Umbilical cord (tissue), 1 donor: ENCODE measurements at regions not wholly inside any gene's neighbourhood (a gene's known extent, or its start where the extent isn't known, plus 50 kb on each side); places are given as distances from the start of the nearest gene placed in this dataset.

Experiments used
- DNase-seq: peaks from one replicate; pipeline ENCODE4 v3.0.0-alpha.2; 2015; ENCODE audit warnings: low spot score

DNA sequence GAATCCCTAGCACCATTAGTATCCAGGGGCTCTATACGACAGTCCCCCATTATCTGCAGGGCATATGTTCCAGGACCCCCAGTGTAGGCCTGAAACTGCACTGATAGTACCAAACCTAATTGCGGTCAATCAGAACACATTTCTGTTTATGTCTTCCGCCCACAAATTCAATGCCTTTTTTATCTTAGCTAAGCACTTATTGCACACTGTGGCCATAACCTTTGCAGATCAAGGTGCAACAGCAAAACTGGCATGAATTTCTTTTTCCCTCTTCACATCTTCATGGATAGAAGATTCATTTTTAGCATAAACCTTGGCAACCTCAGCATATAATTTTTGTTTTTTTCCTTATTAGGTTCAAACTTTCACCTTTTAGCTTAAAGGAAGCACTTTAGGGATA, 361.1 kb downstream of the DEPDC1B start:
- no peak for DNase-seq

DNA sequence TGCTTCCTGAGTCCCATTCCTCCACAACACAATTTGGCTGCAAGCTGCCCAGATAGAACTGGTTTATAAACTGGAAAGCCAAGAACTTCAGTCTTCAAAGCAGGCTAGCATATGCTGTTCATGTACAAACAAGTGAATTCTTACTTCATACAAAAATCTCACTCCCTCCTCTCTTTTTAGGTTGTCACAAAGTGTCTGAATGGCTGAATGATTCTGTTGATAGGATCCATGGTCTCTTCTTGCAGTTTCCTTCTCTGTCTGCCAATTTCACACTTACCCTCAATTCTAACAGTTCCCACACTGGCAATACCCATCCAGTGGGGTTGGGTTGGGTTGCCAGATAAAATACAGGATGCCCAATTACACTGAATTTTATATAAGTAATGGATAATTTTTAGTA, 363.5 kb downstream of the DEPDC1B start:
- DNase-seq, result peak; percentile 5

DNA sequence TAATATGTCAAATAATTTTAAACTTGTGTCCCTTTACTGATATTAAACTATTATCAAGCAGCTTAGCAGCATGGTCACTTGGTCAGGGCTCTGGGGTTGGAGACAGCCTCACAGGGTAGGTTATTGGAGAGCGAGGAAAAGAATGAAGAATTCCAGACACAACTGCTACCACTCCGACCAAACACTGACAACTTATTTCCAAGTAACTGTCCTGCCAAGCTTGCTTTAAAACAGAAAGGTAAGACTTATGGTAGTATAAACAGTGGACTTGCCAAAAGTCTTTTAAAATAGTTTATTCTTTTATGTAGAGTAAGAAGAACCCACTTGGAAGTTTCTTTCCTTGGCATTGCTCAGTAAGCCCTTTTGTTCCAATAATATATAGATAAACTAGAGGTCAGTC, 364.1 kb downstream of the DEPDC1B start:
- DNase-seq, result no peak

DNA sequence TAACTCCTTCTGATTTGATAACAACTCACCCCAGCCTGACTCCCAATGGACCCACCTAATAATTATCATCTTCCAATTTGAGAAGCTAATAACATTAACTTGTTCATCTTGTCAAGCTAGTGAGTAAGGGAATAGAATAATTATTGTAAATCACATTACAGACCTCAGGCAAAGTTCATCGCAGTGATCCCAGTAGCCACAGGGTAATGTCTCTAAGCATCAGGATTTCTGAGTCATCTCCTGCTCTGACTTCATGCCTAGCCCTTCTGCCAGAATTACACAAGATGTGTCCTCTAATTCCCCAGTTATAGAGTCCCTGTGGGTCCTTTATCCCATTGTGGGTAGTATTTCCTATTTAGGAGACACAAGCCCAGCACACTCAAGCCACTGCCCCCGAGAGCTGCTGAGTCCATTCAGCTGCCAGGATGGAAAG, 365.7 kb downstream of the DEPDC1B start:
- no peak for DNase-seq

DNA sequence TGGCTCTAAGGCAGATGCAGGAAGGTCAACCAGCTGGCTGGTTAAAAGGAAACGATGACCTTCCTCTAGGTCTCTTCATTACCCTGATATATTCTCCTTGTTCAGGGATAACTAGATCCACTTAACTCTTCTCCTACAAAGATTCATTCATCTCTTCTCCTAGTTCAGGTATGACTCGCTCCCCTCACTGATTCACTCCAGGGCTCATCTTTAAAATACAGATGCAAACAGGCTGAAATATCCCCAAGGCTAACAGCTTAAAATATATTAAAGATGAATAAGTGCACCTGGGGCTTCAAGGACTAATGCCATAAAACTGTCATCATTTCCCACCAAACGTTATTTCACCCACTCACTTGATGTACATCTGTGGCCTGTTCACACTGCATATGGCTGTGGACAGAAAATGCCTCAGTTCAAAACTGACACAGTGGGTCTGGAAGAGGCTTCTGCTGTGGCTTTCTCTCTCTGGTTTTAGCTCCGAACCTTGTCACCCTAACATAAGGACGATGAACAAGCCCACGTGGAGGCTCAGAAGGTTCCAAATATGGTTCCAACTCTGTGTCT, 366.9 kb downstream of the DEPDC1B start:
- no peak for DNase-seq

DNA sequence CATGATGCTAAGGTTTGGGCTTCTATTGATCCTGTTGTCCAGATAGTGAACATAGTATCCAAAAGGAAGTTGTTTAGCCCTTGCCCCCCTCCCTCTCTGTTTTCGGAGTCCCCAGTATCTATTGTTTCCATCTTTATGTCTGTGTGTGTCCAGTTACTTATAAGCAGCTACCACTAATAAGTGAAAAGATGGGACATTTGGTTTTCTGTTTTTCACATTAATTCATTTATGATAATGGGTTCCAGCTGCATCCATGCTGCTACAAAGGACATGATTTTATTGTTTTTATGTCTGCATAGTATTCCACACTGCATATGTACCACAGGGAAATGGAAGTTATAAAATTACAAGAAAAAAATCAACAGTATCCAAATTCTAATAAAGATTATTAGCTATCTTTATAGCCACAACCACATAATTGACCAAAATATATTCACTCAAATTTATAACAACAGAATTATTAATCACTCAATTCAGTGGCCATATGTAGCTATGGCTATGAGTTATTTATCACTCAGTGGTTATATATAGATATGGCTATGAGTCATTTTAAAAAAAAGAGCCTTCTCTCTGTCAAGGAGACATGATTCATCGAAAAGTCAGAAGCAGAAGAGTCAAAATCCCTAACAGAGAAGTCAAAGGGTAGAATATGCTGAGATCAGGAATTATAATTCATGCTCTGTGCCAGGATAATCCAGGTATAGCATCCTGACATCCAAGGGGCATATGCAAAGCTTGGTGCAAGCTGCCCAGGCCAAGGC, 367.5 kb downstream of the DEPDC1B start:
- DNase-seq, result no peak

DNA sequence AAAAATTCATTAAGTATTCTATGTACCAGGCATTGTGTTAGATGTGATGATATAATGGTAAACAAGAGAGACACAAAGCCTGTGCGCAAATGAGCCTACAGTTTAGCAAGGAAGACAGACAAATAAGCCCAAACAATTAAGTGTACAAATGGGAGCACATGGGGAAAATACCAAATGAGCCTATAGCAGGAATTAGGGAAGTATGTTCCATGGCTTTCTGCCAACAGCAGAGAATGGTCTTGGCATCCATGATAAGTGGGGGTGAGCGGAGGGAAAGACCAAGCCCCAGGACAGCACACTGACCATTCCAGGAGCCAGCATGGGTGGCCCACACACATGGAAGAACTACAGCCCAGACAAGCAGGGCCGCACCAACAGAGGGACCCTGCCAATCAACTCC, 369.7 kb downstream of the DEPDC1B start:
- no peak for DNase-seq

DNA sequence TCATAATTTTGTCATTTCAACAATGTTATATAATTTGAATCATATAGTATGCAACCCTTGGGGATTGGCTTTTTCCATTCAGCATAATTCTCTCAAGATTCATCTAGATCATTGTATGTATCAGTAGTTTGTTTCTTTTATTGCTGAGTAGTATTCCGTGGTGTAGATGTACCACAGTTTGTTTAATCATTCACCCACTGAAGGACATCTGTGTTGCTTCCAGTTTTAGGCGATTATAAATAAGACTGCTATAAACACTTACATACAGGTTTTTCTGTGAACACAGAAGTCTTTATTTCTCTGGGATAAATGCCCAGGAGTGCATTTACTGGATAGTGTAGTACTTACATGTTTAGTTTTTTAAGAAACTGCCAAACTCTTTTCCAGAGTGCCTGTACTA, 374.1 kb downstream of the DEPDC1B start:
- no peak for DNase-seq

DNA sequence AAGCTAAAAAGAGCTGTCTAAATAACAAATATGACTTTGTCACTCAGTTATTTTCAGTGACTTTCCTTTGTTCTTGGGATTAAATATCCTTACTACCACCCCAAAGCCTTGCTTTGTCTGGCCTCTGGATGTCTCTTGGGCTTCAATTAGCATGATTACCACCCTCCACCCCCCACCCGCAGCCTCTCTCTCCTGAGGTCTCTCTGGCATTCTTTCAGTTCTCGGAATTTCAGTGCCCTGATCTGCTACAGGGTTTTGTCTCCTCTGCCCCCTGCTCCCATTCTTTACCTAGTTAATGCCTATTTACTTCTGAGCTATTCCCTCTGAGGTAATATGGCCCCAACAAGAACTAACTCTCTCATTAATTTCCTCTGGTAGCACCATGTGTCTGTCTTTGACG, 376.4 kb downstream of the DEPDC1B start:
- DNase-seq, result no peak

DNA sequence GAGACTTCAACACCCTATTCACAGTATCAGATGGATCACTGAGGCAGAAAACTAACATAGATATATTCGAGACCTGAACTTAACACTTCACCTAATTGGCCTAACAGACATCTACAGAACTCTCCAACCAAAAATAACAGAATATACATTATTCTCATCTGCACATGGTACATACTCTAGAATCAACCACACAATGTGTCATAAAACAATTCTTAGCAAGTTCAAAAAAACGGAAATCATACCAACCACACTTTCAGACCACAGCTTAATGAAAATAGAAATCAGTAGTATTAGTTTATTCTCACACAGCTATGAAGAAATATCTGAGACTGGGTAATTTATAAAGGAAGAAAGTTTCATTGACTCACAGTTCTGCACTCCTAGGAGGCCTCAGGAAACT, 387.9 kb downstream of the DEPDC1B start:
- no peak for DNase-seq

DNA sequence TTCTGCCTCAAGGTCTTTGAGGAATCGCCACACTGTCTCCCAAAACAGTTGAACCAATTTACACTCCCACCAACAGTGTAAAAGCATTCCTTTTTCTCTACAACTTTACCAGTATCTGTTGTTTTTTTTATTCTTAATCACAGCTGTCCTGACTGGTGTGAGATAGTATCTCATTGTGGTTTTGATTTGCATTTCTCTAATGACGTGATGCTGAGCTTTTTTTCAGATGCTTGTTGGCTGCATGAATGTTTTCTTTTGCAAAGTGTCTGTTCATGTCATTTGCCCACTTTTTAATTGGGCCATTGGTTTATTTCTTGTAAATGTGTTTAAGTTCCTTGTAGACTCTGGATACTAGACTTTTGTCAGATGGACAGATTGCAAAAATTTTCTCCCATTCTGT, 400.0 kb downstream of the DEPDC1B start:
- DNase-seq, result no peak

DNA sequence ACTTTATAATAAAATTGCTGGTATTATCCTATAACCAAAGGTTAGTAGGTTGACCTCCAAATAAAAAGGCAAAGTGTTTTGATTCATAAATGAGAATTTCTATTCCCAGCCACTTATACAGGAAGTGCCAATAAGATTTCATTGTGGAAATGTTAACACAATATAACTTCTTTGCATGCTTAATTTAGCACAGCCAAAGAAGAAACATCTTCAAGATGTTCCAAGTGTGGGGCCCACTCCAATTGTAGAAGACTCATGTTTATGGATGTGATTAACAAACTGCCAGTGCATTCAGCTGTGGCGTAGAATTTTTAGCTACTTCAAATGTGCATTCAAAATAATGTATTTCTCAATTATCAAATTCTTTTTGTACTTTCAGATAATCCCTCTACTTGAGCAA, 402.3 kb downstream of the DEPDC1B start:
- no peak for DNase-seq

DNA sequence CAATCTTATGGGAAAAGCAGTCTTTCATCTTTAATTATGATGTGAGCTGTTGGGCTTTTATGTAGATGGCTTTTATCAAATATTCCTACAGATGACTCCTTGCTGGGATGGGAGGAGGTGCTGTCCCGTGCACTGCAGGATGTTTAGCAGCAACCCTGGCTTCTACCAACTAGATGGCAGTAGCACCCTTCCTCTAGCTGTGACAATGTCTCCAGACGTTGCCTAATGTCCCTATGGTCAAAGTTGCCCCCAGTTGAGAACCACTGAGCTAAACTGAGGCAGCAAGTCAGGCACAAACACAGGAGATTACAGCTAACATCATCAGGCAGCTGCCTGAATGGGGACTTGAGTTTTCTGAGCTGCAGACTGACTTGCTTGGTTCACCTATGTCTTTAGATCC, 401.9 kb upstream of the PDE4D start:
- peak; percentile 5 for DNase-seq

DNA sequence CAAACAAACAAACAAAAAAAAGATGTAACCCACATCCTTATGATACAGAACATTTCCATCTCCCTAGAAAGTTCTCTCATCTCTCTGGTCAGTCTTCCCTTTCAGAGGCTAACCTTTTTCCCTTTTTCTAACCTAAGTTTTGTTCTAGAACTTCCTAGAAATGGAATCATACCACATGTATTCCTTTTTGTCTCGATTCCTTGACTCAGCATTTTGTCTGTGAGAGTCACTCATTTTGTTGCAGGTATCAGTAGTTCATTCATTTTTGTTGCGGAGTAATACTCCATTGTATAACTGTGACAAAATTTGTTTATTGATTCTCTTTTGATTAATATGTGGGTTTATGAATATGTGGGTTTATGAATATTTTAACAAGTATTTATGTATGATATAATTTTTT, 400.0 kb upstream of the PDE4D start:
- DNase-seq, result no peak

DNA sequence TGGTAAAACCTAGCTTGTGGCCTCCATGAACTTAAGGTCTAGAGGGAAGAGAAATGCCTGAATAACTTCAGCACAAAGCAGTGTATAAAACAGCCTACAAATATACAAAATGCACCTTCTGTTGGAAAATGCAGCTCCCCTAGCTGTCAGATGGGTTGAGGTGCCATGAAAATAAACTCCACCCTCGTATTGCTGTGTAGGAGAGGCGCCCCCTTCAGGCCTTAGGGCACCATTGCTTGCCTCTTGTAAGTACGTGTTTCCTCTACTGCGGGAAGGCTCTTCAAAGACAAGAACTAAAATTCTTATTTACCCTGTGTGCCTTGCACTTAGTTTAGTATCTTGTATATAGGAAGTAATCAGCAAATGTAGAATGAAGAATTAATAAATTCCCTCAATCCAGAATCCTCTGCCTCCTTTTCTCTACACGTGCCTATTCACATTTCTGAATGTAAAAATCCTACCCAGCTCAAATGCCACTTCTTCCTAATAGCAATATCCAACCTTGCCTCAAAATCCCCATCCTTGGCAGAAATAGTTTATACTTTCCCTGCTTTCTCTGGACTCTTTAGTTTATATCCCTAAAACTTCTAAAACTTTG, 393.7 kb upstream of the PDE4D start:
- peak; percentile 8 for DNase-seq

DNA sequence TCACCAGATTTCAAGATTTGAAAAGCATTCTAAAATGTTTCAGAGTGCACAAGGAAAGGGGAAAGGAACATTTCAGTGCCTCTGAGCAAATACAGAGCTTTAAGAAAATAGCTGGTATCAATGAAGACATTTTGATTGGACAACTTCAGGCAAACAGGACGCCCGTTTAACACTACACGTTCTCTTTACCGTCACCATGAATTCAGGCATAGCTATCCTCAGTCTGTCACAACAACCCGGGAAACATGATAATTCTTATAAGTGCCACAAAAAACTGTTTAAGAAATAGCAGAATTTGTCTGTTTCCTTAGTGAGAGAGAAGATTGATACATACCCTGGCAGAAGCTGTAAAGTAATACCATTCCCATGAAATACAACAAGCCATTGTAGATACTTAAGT, 392.4 kb upstream of the PDE4D start:
- no peak for DNase-seq

DNA sequence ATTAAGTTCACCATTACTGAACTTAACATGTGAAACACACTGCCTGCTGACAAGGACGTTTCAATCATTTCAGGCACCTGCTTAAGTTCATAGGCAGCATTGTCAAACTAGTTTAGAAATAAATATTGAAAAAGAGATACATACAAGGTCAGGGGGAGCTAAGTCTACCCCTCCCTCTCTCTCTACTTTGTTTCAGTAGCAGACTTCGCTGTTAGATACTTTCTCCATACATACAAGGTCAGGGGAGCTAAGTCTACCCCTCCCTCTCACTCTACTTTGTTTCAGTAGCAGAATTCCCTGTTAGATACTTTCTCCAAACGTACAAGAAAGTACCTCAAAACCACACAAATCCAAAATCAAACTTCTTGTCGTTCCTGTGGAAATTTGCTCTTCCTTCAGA, 387.4 kb upstream of the PDE4D start:
- no peak for DNase-seq

DNA sequence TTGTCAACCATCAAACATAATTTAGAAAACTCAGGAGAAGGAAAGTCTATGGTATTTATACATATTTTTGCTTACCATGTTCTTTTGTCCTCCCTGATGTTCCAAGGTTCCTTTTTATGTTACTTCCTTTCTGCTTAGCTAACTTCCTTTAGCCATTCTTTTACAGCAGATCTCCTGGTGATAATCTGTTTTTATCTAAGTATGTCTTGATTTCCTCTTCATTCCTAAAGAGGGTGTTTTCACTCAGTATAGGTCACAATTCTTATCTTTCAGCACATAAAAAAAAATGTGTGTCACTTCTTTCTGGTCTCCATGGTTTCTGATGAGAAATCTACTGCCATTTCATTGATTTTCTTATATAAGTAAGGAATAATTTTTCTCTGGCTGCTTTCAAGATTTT, 384.4 kb upstream of the PDE4D start:
- DNase-seq, result no peak

DNA sequence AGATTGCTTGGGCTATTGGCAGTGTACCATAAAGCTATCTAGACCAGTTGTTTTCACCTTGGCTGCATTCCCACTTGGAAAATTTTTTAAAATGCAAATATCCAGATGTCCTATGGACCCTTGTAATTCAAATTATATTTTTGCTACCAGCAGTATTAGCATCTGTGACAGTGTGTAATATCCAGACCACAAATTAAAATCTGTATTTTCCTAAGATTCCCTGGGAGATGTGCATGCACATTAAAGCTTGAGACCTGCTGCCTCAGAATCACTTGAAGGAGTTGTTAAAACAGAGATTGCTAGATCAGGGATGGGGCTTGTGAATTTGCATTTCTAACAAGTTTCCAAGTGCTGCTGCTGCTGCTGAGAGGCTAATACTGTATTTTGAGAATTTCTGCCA, 381.2 kb upstream of the PDE4D start:
- no peak for DNase-seq

DNA sequence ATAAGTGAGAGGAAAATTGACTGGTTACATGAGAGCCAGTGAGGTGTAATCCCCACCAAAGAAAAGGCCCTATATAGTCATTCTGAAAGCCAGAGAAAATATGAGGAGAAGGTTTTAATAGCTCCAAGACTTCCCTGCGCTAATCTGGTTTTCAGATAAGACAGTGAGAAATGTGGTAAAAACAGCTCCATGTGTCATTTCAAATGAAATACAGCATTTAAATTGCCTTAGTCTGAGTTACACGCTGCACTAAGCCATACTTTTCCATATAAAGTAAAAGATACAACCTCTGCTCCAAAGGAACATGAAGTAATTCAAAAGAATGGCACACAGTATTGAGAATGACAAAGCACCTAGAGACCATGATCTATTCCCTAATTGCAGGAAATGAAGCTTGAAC, 378.0 kb upstream of the PDE4D start:
- no peak for DNase-seq

DNA sequence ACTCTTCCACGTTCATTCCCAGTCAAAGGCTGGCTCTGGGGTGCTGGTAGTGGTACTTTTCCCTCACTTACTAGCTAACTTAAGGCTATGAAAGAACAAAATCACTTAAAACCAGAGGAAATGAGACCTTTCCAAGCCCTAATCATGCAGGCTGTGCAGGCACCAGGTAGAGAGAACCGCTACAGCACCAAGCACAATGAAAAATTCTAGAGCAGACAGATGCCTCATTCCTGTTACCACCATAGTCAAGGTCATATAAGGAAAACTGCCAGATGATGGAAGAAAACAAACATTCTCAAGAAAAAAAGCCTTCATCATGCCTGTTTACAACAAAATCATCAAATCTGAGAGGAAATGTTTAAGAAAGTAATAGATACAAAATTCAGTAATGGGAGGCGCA, 374.4 kb upstream of the PDE4D start:
- no peak for DNase-seq

DNA sequence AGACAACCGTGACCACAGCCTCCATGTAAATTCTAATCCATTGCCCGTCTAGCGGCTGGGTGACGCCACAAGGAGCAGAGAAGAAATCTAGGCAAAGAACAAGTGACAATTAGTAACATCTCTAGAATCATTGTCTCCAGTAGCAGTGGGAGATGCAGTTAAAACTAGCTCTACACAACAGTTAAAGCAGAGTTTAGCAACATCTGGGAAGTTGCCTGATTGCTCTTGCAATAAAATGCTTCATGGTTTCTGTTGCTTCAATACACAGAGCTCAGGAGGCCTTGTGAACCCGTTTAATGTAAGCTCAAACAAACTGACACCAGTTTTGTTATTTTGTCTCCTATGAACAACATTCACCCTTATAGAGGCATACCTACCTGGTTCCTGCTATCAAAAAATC, 369.8 kb upstream of the PDE4D start:
- DNase-seq, result no peak

DNA sequence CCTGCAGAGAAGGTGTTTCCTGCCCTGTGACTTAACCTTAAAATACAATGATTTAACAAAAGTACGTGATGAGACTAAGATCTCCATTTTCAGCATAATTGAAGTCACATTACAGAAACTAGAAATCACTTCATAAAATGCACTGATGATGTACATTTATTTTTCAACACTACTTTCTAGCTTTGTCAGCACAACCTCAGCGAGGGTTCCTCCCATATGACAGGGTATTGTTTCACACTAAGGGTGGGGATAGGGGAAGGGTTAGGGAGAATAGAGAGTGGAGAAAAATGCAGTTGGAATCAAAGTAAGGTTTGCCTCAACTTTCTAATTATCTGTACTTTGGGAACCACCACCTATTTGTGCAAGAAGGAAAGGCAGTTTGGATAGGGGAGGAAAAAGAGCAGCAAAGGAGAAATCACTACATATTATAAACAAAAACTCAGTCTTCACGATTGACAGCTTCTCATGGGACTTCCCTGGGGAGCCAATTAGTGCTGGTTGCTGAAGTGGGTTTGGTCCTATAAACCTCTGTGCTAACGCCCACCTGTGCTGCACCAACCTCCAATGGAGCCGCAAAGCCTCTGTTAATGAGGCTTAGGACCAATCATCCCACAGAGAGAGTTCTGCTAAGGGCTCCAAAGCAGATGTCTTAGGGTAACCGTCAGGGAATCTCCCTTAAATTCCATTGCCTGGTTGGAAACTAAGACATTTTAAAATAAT, 369.2 kb upstream of the PDE4D start:
- DNase-seq, result no peak
